Endodermal cell (in vitro differentiated cells): ENCODE measurements at regions not wholly inside any gene's neighbourhood (a gene's known extent, or its start where the extent isn't known, plus 50 kb on each side); places are given as distances from the start of the nearest gene placed in this dataset.

Source experiments
- DNase-seq: peaks from one replicate; pipeline ENCODE4 v3.0.0-alpha.2; 2017
- H3K27ac ChIP-seq: 2 replicates; pipeline ENCODE4 v1.5.1; 2013; ENCODE audit warnings: mild to moderate bottlenecking, low read depth, low read length, moderate library complexity
- H3K27me3 ChIP-seq: 2 replicates; pipeline ENCODE4 v1.6.1; 2013; ENCODE audit warnings: mild to moderate bottlenecking, low read length, moderate library complexity; ENCODE audit not compliant: insufficient read depth, control insufficient read depth, poor library complexity, severe bottlenecking
- H3K36me3 ChIP-seq: 2 replicates; pipeline ENCODE4 v1.7.0; 2013; ENCODE audit warnings: mild to moderate bottlenecking, low read length, moderate library complexity; ENCODE audit not compliant: control insufficient read depth, insufficient read depth
- H3K4me1 ChIP-seq: one replicate; pipeline ENCODE4 v1.7.0; 2013; ENCODE audit warnings: low read length; ENCODE audit not compliant: control insufficient read depth, insufficient read depth
- H3K4me3 ChIP-seq: 2 replicates; pipeline ENCODE4 v1.5.1; 2013; ENCODE audit warnings: mild to moderate bottlenecking, low read length, moderate library complexity
- H3K9ac ChIP-seq: 2 replicates; pipeline ENCODE4 v1.6.1; 2013; ENCODE audit warnings: mild to moderate bottlenecking, low read length, moderate library complexity; ENCODE audit not compliant: poor library complexity, severe bottlenecking; ENCODE audit errors: extremely low read depth
- H3K9me3 ChIP-seq: 2 replicates; pipeline ENCODE4 v1.6.1; 2013; ENCODE audit warnings: mild to moderate bottlenecking, low read length, moderate library complexity; ENCODE audit not compliant: control insufficient read depth
- H3K27ac Mint-ChIP-seq: 2 replicates; pipeline ENCODE4 v1.8.0; 2020; ENCODE audit warnings: mixed read lengths
- H3K27me3 Mint-ChIP-seq: 2 replicates; pipeline ENCODE4 v1.8.0; 2021; ENCODE audit warnings: mild to moderate bottlenecking, mixed read lengths; ENCODE audit not compliant: insufficient read depth
- H3K36me3 Mint-ChIP-seq: 2 replicates; pipeline ENCODE4 v1.8.0; 2020; ENCODE audit warnings: low read depth, mixed read lengths
- H3K4me1 Mint-ChIP-seq: 2 replicates; pipeline ENCODE4 v1.8.0; 2020; ENCODE audit warnings: mixed read lengths
- H3K4me3 Mint-ChIP-seq: 2 replicates; pipeline ENCODE4 v1.8.0; 2020; ENCODE audit warnings: mild to moderate bottlenecking, moderate library complexity, mixed read lengths
- H3K9me3 Mint-ChIP-seq: 2 replicates; pipeline ENCODE4 v1.8.0; 2020; ENCODE audit warnings: mild to moderate bottlenecking, mixed read lengths
- CTCF ChIP-seq: fragments of 200-600 bp; sonication (generic); conservative IDR thresholded peaks from 2 replicates; pipeline ENCODE4 v1.5.0; 2021; ENCODE audit warnings: antibody characterized with exemption, mild to moderate bottlenecking
- WGBS, 2 experiments: methylation state at CpG; one replicate each; pipeline versions ENCODE4 v1.1.5 to v1.1.7; 2013; ENCODE audit warnings: missing lambda C conversion rate in 2 of 2, mixed read lengths in 1 of 2; ENCODE audit not compliant: insufficient coverage in 1 of 2, insufficient read length in 1 of 2; 5-methylcytosine and 5-hydroxymethylcytosine counted together

- Mint-ChIP-seq H3K4me1 (peaks cover 11% of the 10 kb centered on the region), H3K36me3 (no peaks in the 10 kb centered on the region), H3K9me3 (no peaks in the 10 kb centered on the region), H3K4me3 (no peak overlapping the region), H3K27ac (no peak overlapping the region), H3K27me3 (peaks cover 62% of the 10 kb centered on the region)
- Histone ChIP-seq H3K4me3 (no peak overlapping the region), H3K9me3 (no peaks in the 10 kb centered on the region), H3K27me3 (peaks cover 36% of the 10 kb centered on the region), H3K9ac (no peak overlapping the region), H3K36me3 (no peaks in the 10 kb centered on the region), H3K27ac (no peak overlapping the region), H3K4me1 (no peaks in the 10 kb centered on the region)
- 89 to 94% methylated on average over 6 of the region's 6 CpGs for WGBS, 2 experiments
- TF ChIP-seq CTCF: no peak
- DNase-seq: no peak
Observed at GRCh38 chr1:38132681-38133080, 86.1 kb upstream of the POU3F1 start.

GRCh38 chr1:38131024-38131585, 84.5 kb upstream of the POU3F1 start:
- H3K27me3 Mint-ChIP-seq: peaks cover 51% of the 10 kb centered on the region
- TF ChIP-seq CTCF: no peak
- no peak overlapping the region for H3K27ac Mint-ChIP-seq
- Histone ChIP-seq H3K36me3 (no peaks in the 10 kb centered on the region), H3K4me1 (no peaks in the 10 kb centered on the region), H3K27ac (no peak overlapping the region), H3K9ac (no peak overlapping the region), H3K4me3 (no peak overlapping the region), H3K9me3 (no peaks in the 10 kb centered on the region), H3K27me3 (peaks cover 20% of the 10 kb centered on the region)
- no peaks in the 10 kb centered on the region for H3K9me3 Mint-ChIP-seq
- H3K4me3 Mint-ChIP-seq: no peak overlapping the region
- no peak for DNase-seq
- 83 to 87% methylated on average over 4 to 6 of the region's 6 CpGs for WGBS, 2 experiments
- H3K4me1 Mint-ChIP-seq: peaks cover 5% of the 10 kb centered on the region
- no peaks in the 10 kb centered on the region for H3K36me3 Mint-ChIP-seq

GRCh38 chr1:38129971-38130370, 83.4 kb upstream of the POU3F1 start:
- Histone ChIP-seq H3K4me1 (no peaks in the 10 kb centered on the region), H3K9ac (no peak overlapping the region), H3K9me3 (no peaks in the 10 kb centered on the region), H3K36me3 (no peaks in the 10 kb centered on the region), H3K27ac (no peak overlapping the region), H3K27me3 (peaks cover 8% of the 10 kb centered on the region), H3K4me3 (no peak overlapping the region)
- H3K9me3 Mint-ChIP-seq: no peaks in the 10 kb centered on the region
- H3K36me3 Mint-ChIP-seq: no peaks in the 10 kb centered on the region
- H3K4me3 Mint-ChIP-seq: no peak overlapping the region
- DNase-seq: peak; percentile 42
- no peak for TF ChIP-seq CTCF
- H3K4me1 Mint-ChIP-seq: no peaks in the 10 kb centered on the region
- H3K27ac Mint-ChIP-seq: no peak overlapping the region
- 80 to 82% methylated on average over 2 of the region's 2 CpGs for WGBS, 2 experiments
- peaks cover 46% of the 10 kb centered on the region for H3K27me3 Mint-ChIP-seq
